Fibroblast of skin of scalp (primary cell): ENCODE measurements at regions not wholly inside any gene's neighbourhood (a gene's known extent, or its start where the extent isn't known, plus 50 kb on each side); places are given as distances from the start of the nearest gene placed in this dataset.

Experiments used
- DNase-seq: peaks from one replicate; pipeline ENCODE4 v3.0.0-alpha.2; 2013

DNA sequence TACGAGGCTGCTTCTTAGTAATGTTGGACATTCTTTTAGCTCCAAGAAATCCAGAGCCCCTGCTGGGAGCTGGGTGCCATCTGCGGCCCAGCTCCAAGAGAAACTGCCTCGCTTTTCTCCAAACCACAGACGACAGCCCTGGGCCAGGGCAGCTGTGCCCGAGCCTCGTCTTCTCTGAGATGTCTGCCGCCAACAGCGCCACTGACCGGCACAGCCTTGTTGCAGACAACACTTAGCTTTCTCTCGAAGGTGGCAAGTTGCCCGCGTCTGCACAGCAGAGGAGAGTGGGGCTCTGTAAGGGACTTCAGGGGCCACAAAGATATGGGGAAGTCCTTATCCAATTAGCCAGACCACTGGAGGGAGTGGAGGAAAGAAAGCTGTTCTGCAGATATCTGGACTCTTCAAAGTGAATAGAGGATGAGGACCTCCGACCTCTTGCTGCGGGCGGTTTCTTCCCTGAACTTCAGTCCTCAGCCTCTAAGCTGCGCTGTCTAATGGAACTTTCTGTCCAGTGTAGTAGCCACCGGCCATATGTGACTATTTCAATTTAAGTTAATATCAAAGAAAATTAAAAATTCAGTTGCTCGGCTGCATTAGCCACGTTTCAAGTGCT, 63.9 kb upstream of the DISP3 start:
- no peak for DNase-seq

DNA sequence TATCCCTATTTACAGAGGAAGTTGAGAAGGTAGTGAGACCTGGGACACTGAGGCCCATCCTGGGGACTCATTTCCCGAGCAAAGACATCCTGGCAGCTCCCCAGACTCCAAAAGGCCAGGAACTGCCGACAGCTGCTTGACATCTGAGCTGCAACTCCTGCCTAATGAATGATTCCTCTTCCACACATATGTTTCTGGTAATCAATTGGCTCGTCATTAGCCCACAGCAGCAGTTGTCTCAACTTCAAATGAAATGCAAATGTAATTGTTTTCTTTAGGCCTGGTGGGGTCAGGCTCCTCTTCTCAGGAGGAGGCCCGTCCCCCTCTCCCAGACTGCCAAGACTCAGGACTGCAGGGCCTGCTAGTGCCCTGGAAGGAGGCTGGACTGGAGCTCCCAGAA, 61.8 kb upstream of the DISP3 start:
- no peak for DNase-seq

DNA sequence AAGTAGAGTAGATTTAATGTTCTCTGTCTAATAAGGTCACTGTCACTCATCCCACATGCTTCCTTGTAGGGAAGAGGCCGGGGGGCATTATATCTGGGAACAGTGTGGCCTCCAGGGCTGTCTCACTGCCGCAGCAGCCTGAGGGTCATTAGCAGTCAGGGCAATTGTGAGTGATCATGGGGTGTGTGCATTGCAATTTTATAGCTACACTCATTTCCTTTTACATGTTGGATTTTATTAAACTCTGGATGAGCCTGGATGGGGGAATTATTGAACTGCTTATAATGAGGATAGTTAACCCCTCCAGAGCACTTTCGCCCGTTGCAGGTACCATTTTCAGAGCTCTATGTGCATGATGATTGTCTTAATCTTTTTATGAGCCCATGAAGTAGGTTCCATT, 60.9 kb upstream of the DISP3 start:
- DNase-seq: no peak

DNA sequence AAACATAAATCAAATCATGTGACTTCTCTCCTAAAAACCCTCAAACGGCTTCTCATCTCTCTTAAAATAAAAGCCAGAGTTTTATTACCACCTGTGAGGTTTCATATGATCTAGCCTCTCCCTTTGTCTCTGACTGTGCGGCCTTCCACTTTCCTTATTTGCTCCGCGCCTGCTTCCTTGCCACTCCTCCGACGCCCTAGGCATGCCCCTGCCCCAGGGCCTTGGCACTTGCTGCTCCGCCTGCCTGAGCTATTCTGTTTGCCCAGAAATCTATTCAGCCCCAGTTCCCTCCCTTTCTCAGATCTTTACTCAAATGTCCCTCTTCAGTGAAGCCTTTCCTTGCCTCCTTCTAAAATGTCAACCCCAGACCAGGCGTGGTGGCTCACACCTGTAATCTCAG, 57.5 kb upstream of the DISP3 start:
- DNase-seq: no peak

DNA sequence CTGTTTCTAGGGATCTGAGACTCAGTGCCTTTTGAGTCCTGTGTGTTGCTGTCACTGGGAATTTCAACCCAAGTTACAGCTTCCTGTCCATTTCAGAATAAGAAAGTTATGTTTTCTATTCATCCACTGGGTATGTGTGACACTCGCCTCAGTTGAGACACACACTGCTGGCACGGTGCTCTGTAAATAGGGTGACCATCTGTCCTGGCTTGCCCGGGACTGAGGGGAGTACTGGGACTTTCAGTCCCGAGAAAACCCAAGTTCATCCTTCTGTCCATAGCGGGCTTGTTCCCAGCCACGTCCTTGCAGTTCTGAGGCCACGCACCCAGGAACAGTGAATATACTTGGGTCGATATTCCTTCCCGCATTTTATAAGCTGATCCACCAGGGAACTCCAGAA, 56.3 kb upstream of the DISP3 start:
- DNase-seq: no peak

DNA sequence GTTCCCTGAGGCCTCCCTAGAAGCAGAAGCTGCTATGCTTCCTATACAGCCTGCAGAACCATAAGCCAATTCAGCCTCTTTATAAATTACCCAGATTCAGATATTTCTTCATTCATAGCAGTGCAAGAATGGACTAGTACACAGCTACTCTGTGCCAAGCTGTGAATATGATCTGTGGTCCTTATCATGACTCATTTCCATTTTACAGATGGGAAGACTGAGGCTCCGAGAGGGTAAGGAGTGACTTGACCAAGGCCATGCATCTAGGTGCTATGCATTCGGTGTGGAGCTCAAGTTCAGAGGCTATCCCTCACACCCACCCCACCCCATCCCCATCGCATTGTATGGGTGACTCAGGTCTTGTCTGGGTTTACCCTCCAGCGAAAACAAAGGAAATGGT, 52.3 kb upstream of the DISP3 start:
- no peak for DNase-seq

DNA sequence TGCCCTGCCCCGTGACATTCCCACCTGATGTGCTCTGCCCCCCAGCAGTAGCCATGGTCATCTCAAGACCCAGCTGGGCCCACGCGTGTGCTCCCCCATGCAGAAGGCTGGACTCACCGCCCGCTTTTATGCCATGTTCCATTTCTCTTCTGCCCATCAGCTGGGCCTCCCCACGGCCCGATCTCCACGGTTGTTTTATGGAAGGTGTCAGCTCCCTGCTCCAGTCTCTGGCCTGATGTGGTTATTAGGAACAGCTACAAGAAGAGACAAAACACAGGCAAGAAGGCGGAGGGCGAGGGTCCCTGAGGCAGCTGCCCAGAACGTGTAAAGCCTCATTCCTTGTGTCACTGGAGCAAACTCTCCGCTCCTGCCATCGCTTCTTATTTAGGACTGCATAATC, 50.2 kb upstream of the DISP3 start:
- no peak for DNase-seq
